ENCODE measurements at regions not wholly inside any gene's neighbourhood (a gene's known extent, or its start where the extent isn't known, plus 50 kb on each side); places are given as distances from the start of the nearest gene placed in this dataset.

DNA sequence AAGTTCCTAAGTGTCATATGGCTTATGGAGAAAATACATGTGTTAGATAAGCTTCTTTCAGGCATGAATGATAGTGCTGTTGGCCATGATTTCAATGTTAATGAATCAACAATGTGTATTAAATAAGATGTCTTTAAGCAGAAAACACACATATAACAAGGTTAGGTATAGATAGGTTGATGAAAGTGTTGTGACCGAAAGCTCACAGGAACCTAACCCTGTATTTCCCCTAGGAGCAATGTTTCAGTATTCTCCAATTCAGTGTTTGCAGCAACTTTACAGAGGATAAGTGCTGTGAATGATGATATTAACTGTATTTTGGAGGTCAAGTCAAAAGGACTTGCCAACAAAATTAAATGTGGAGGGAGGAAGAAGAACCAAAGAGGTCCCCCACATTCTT is 82.8 kb upstream of the PRDM11 start:
- Histone ChIP-seq H3K9ac (ENCODE audit: insufficient read length, low read depth) (no peak overlapping the region), H3K27me3 (ENCODE audit: insufficient read depth, insufficient read length) (no peaks in the 10 kb centered on the region), H3K9me3 (ENCODE audit: insufficient read depth, low read length) (peaks cover 37% of the 10 kb centered on the region), H3K4me1 (ENCODE audit: insufficient read depth, insufficient read length) (no peaks in the 10 kb centered on the region), H3K4me3 (ENCODE audit: insufficient read length, low read depth) (no peak overlapping the region), H3K36me3 (ENCODE audit: insufficient read depth, insufficient read length, low read length) (no peaks in the 10 kb centered on the region)
- no peak for TF ChIP-seq SUZ12 (IDR thresholded peaks at IDR 0.05; ENCODE audit: extremely low read depth, insufficient read depth, insufficient read length)
- no peak for TF ChIP-seq YY1 (IDR thresholded peaks at IDR 0.05; ENCODE audit: insufficient read depth, insufficient read length)
- no peak for TF ChIP-seq ZNF274 (IDR thresholded peaks at IDR 0.05; ENCODE audit: low read depth, low read length)
- no peak for DNase-seq (ENCODE audit: low read depth, low spot score)

DNA sequence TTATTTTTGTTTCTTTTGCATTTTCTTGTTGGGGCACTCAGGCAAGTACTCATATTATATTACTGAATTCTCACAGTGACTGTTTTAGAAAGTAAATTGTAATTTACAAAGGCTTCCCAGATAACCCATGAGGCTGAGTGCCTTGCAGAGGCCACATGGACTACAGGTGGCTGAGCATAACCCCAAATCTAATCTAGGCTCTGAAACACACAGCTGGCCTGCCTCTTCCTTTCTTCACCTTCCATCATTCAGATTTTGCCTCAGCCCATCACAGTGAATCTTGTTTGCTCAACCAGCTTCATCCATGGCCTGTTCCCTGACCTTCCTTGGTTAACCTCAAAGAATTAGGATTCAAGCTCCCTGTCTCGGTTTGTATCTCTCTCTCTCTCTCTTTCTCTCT is 78.5 kb upstream of the PRDM11 start:
- peaks cover 7% of the 10 kb centered on the region for H3K4me1 ChIP-seq (ENCODE audit: insufficient read depth, insufficient read length)
- no peak overlapping the region for H3K4me3 ChIP-seq (ENCODE audit: insufficient read length, low read depth)
- H3K9ac ChIP-seq (ENCODE audit: insufficient read length, low read depth) = no peak overlapping the region
- H3K36me3 ChIP-seq (ENCODE audit: insufficient read depth, insufficient read length, low read length) = no peaks in the 10 kb centered on the region
- TF ChIP-seq ZNF274 (IDR thresholded peaks at IDR 0.05; ENCODE audit: low read depth, low read length) (no peak), YY1 (IDR thresholded peaks at IDR 0.05; ENCODE audit: insufficient read depth, insufficient read length) (no peak), SUZ12 (IDR thresholded peaks at IDR 0.05; ENCODE audit: extremely low read depth, insufficient read depth, insufficient read length) (no peak)
- no peaks in the 10 kb centered on the region for H3K27me3 ChIP-seq (ENCODE audit: insufficient read depth, insufficient read length)
- no peak for DNase-seq (ENCODE audit: low read depth, low spot score)
- H3K9me3 ChIP-seq (ENCODE audit: insufficient read depth, low read length) = peaks cover 36% of the 10 kb centered on the region

DNA sequence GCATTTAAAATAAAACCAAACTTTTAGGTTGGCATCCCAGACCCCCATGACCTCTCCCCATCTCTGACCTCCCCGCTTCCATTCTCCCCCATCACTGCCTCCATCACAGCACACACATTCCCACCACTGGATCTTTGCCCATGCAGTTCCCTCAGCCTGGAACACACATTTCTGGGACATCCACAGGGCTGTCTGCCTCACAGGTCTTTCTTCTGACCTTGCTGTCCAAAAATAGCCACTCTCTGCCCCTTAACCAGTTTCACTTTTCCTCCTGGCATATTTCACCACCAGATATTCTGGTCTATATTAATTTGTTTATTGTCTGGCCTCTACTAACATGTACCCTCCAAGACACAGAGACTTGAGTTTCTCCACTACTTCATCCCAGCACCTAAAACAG is 75.2 kb upstream of the PRDM11 start:
- H3K27me3 ChIP-seq (ENCODE audit: insufficient read depth, insufficient read length) = no peaks in the 10 kb centered on the region

DNA sequence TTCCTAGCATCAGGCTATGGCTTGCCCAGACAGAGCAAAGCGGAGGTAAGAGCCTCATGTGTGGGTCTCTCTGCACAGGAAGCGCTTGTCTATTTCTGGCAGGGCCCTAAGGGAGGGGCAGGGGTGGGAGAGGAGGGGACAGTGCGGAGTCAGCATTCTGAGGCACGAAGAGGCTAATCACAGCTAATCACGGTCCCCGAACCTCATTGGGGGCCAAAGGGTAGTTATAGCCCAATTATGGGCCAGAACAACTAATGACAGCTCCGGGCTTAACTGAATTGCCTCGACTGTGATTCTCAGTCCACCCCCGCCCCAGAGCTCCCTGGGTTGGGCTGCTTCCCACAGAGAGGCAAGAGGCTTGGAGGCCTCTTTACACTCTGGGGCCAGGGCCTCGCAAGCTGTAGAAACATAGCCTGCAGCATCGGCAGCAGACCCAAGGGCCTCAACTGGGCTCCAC is 72.7 kb upstream of the PRDM11 start:
- no peaks in the 10 kb centered on the region for H3K27me3 ChIP-seq (ENCODE audit: insufficient read depth, insufficient read length)
- H3K9me3 ChIP-seq (ENCODE audit: insufficient read depth, low read length) = no peaks in the 10 kb centered on the region
- peaks cover 19% of the 10 kb centered on the region for H3K4me1 ChIP-seq (ENCODE audit: insufficient read depth, insufficient read length)
- H3K36me3 ChIP-seq (ENCODE audit: insufficient read depth, insufficient read length, low read length) = no peaks in the 10 kb centered on the region
- H3K4me3 ChIP-seq (ENCODE audit: insufficient read length, low read depth) = no peak overlapping the region
- DNase-seq (ENCODE audit: low read depth, low spot score) = no peak
- H3K9ac ChIP-seq (ENCODE audit: insufficient read length, low read depth) = no peak overlapping the region
- TF ChIP-seq SUZ12 (IDR thresholded peaks at IDR 0.05; ENCODE audit: extremely low read depth, insufficient read depth, insufficient read length) (no peak), ZNF274 (IDR thresholded peaks at IDR 0.05; ENCODE audit: low read depth, low read length) (no peak), YY1 (IDR thresholded peaks at IDR 0.05; ENCODE audit: insufficient read depth, insufficient read length) (no peak)

More for the DNA sequence above, 75.2 kb upstream of the PRDM11 start:
- Histone ChIP-seq H3K9me3 (ENCODE audit: insufficient read depth, low read length) (peaks cover 9% of the 10 kb centered on the region; the same call in 1 of the 2 replicates), H3K36me3 (ENCODE audit: insufficient read depth, insufficient read length, low read length) (no peaks in the 10 kb centered on the region), H3K4me1 (ENCODE audit: insufficient read depth, insufficient read length) (peaks cover 13% of the 10 kb centered on the region), H3K9ac (ENCODE audit: insufficient read length, low read depth) (no peak overlapping the region), H3K4me3 (ENCODE audit: insufficient read length, low read depth) (no peak overlapping the region)
- TF ChIP-seq YY1 (IDR thresholded peaks at IDR 0.05; ENCODE audit: insufficient read depth, insufficient read length) (no peak), SUZ12 (IDR thresholded peaks at IDR 0.05; ENCODE audit: extremely low read depth, insufficient read depth, insufficient read length) (no peak), ZNF274 (IDR thresholded peaks at IDR 0.05; ENCODE audit: low read depth, low read length) (no peak)
- DNase-seq (ENCODE audit: low read depth, low spot score) = no peak

GRCh38 chr11:45075519-45075918 is 70.9 kb upstream of the PRDM11 start:
- no peak overlapping the region for H3K4me3 ChIP-seq (ENCODE audit: insufficient read length, low read depth)
- H3K4me1 ChIP-seq (ENCODE audit: insufficient read depth, insufficient read length) = peaks cover 20% of the 10 kb centered on the region
- H3K9me3 ChIP-seq (ENCODE audit: insufficient read depth, low read length) = no peaks in the 10 kb centered on the region
- DNase-seq (ENCODE audit: low read depth, low spot score) = no peak
- H3K9ac ChIP-seq (ENCODE audit: insufficient read length, low read depth) = no peak overlapping the region
- H3K36me3 ChIP-seq (ENCODE audit: insufficient read depth, insufficient read length, low read length) = no peaks in the 10 kb centered on the region
- no peak for TF ChIP-seq ZNF274 (IDR thresholded peaks at IDR 0.05; ENCODE audit: low read depth, low read length)
- no peak for TF ChIP-seq SUZ12 (IDR thresholded peaks at IDR 0.05; ENCODE audit: extremely low read depth, insufficient read depth, insufficient read length)
- no peak for TF ChIP-seq YY1 (IDR thresholded peaks at IDR 0.05; ENCODE audit: insufficient read depth, insufficient read length)
- no peaks in the 10 kb centered on the region for H3K27me3 ChIP-seq (ENCODE audit: insufficient read depth, insufficient read length)

GRCh38 chr11:45075952-45076351 is 70.5 kb upstream of the PRDM11 start:
- H3K4me3 ChIP-seq (ENCODE audit: insufficient read length, low read depth) = no peak overlapping the region
- H3K4me1 ChIP-seq (ENCODE audit: insufficient read depth, insufficient read length) = peaks cover 23% of the 10 kb centered on the region
- no peaks in the 10 kb centered on the region for H3K27me3 ChIP-seq (ENCODE audit: insufficient read depth, insufficient read length)
- no peak for DNase-seq (ENCODE audit: low read depth, low spot score)
- H3K9ac ChIP-seq (ENCODE audit: insufficient read length, low read depth) = no peak overlapping the region
- no peaks in the 10 kb centered on the region for H3K9me3 ChIP-seq (ENCODE audit: insufficient read depth, low read length)
- H3K36me3 ChIP-seq (ENCODE audit: insufficient read depth, insufficient read length, low read length) = no peaks in the 10 kb centered on the region
- no peak for TF ChIP-seq SUZ12 (IDR thresholded peaks at IDR 0.05; ENCODE audit: extremely low read depth, insufficient read depth, insufficient read length)
- TF ChIP-seq YY1 (IDR thresholded peaks at IDR 0.05; ENCODE audit: insufficient read depth, insufficient read length) = no peak
- TF ChIP-seq ZNF274 (IDR thresholded peaks at IDR 0.05; ENCODE audit: low read depth, low read length) = no peak

DNA sequence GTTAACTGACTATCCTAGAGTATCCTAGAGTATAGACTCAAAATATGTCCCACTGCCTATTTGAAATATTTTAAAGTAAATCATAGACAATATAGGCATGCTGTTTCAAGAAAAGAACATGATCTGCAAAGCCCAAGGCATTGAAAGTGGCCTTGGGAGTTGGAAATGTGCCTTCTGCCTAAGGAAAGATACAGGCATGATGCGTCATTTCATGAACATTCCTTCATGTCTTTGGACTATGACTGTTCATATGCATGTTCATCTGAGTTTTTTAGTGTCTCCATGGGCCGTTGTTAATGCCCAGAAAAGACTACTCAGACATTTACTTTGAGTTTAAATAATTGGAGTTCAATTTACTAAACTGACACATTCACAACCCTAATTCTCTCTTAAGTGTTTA is 69.7 kb upstream of the PRDM11 start:
- DNase-seq (ENCODE audit: low read depth, low spot score) = no peak
- Histone ChIP-seq H3K36me3 (ENCODE audit: insufficient read depth, insufficient read length, low read length) (no peaks in the 10 kb centered on the region), H3K4me3 (ENCODE audit: insufficient read length, low read depth) (no peak overlapping the region), H3K27me3 (ENCODE audit: insufficient read depth, insufficient read length) (no peaks in the 10 kb centered on the region), H3K9me3 (ENCODE audit: insufficient read depth, low read length) (no peaks in the 10 kb centered on the region), H3K9ac (ENCODE audit: insufficient read length, low read depth) (no peak overlapping the region), H3K4me1 (ENCODE audit: insufficient read depth, insufficient read length) (peaks cover 26% of the 10 kb centered on the region)
- TF ChIP-seq ZNF274 (IDR thresholded peaks at IDR 0.05; ENCODE audit: low read depth, low read length) (no peak), YY1 (IDR thresholded peaks at IDR 0.05; ENCODE audit: insufficient read depth, insufficient read length) (no peak), SUZ12 (IDR thresholded peaks at IDR 0.05; ENCODE audit: extremely low read depth, insufficient read depth, insufficient read length) (no peak)
